ENCODE measurements at regions not wholly inside any gene's neighbourhood (a gene's known extent, or its start where the extent isn't known, plus 50 kb on each side); places are given as distances from the start of the nearest gene placed in this dataset.

GRCh38 chr15:69735121-69735520 lies 282.5 kb downstream of the RPLP1 start:
- no peak for TF ChIP-seq SP1 (IDR thresholded peaks at IDR 0.05)
- TF ChIP-seq FOXM1 (IDR thresholded peaks at IDR 0.05; ENCODE audit: borderline replicate concordance): no peak
- no peak for TF ChIP-seq LEF1 (IDR thresholded peaks at IDR 0.05; ENCODE audit: borderline replicate concordance)
- no peak for TF ChIP-seq BHLHE40 (IDR thresholded peaks at IDR 0.05; ENCODE audit: borderline replicate concordance)
- POLR2A ChIA-PET: no interaction called here
- CTCF ChIA-PET: no interaction called here
- DNase-seq (ENCODE audit: extremely low spot score): no peak

- CTCF ChIA-PET: no interaction called here
- no peak for TF ChIP-seq CTBP1 (IDR thresholded peaks at IDR 0.05; ENCODE audit: borderline replicate concordance)
- TF ChIP-seq ARNT (IDR thresholded peaks at IDR 0.05): no peak
- TF ChIP-seq SP1 (IDR thresholded peaks at IDR 0.05): no peak
- DNase-seq (ENCODE audit: extremely low spot score): no peak
- POLR2A ChIA-PET: no interaction called here
Observed at GRCh38 chr15:69736161-69736560, 283.5 kb downstream of the RPLP1 start.

- no peak for DNase-seq (ENCODE audit: extremely low spot score)
- ChIA-PET CTCF (interaction anchor here (0.5 to 0.9 kb wide), 2 partner anchors 9 to 369 kb away, joined by 3 to 4 read pairs; no protein-coding TSS in a partner anchor), POLR2A (no interaction called here)
- no peak for TF ChIP-seq ARNT (IDR thresholded peaks at IDR 0.05)
- no peak for TF ChIP-seq TARDBP (IDR thresholded peaks at IDR 0.05)
- no peak for TF ChIP-seq LEF1 (IDR thresholded peaks at IDR 0.05; ENCODE audit: borderline replicate concordance)
- no peak for TF ChIP-seq NFRKB (IDR thresholded peaks at IDR 0.05)
- TF ChIP-seq PKNOX1 (IDR thresholded peaks at IDR 0.05): no peak
- no peak for TF ChIP-seq BHLHE40 (IDR thresholded peaks at IDR 0.05; ENCODE audit: borderline replicate concordance)
- no peak for TF ChIP-seq ZNF384 (IDR thresholded peaks at IDR 0.05)
- no peak for TF ChIP-seq ELF4 (IDR thresholded peaks at IDR 0.05)
- TF ChIP-seq SP1 (IDR thresholded peaks at IDR 0.05): no peak
- TF ChIP-seq FOXA1 (IDR thresholded peaks at IDR 0.05): no peak
- TF ChIP-seq SUZ12 (IDR thresholded peaks at IDR 0.05): no peak
- TF ChIP-seq FOXM1 (IDR thresholded peaks at IDR 0.05; ENCODE audit: borderline replicate concordance): no peak
- no peak for TF ChIP-seq L3MBTL2 (conservative IDR thresholded peaks at IDR 0.05)
- TF ChIP-seq HDGF (IDR thresholded peaks at IDR 0.05; ENCODE audit: borderline replicate concordance): no peak
- TF ChIP-seq CTBP1 (IDR thresholded peaks at IDR 0.05; ENCODE audit: borderline replicate concordance): no peak
Observed at GRCh38 chr15:69737916-69738315, 285.3 kb downstream of the RPLP1 start.

GRCh38 chr15:69740684-69741083 lies 288.1 kb downstream of the RPLP1 start:
- ChIA-PET CTCF (no interaction called here), POLR2A (no interaction called here)
- DNase-seq (ENCODE audit: extremely low spot score): no peak
- no peak for TF ChIP-seq ZNF384 (IDR thresholded peaks at IDR 0.05)

- CTCF ChIA-PET: no interaction called here
- TF ChIP-seq FOXM1 (IDR thresholded peaks at IDR 0.05; ENCODE audit: borderline replicate concordance) (no peak), CTBP1 (IDR thresholded peaks at IDR 0.05; ENCODE audit: borderline replicate concordance) (no peak), ZNF384 (IDR thresholded peaks at IDR 0.05) (no peak), ARNT (IDR thresholded peaks at IDR 0.05) (no peak), BHLHE40 (IDR thresholded peaks at IDR 0.05; ENCODE audit: borderline replicate concordance) (no peak), L3MBTL2 (conservative IDR thresholded peaks at IDR 0.05) (no peak), FOXK2 (IDR thresholded peaks at IDR 0.05) (no peak), NFRKB (IDR thresholded peaks at IDR 0.05) (no peak), SUZ12 (IDR thresholded peaks at IDR 0.05) (no peak), ELF4 (IDR thresholded peaks at IDR 0.05) (no peak), TARDBP (IDR thresholded peaks at IDR 0.05) (no peak), SP1 (IDR thresholded peaks at IDR 0.05) (no peak), PKNOX1 (IDR thresholded peaks at IDR 0.05) (no peak)
- POLR2A ChIA-PET: no interaction called here
- DNase-seq (ENCODE audit: extremely low spot score): no peak
Observed at GRCh38 chr15:69742361-69742760, 289.7 kb downstream of the RPLP1 start.

GRCh38 chr15:69743091-69743490 lies 290.5 kb downstream of the RPLP1 start:
- no peak for DNase-seq (ENCODE audit: extremely low spot score)
- POLR2A ChIA-PET: no interaction called here
- CTCF ChIA-PET: interaction anchor here (0.7 kb wide), 1 partner anchor 13 kb away, joined by 3 read pairs; no protein-coding TSS in a partner anchor
- TF ChIP-seq FOXM1 (IDR thresholded peaks at IDR 0.05; ENCODE audit: borderline replicate concordance) (no peak), ELF4 (IDR thresholded peaks at IDR 0.05) (no peak)

- ChIA-PET CTCF (no interaction called here), POLR2A (no interaction called here)
- no peak for TF ChIP-seq PKNOX1 (IDR thresholded peaks at IDR 0.05)
- TF ChIP-seq ELF4 (IDR thresholded peaks at IDR 0.05): no peak
- no peak for TF ChIP-seq SP1 (IDR thresholded peaks at IDR 0.05)
- TF ChIP-seq LEF1 (IDR thresholded peaks at IDR 0.05; ENCODE audit: borderline replicate concordance): no peak
- TF ChIP-seq NFRKB (IDR thresholded peaks at IDR 0.05): no peak
- no peak for TF ChIP-seq ZNF384 (IDR thresholded peaks at IDR 0.05)
- no peak for TF ChIP-seq HDGF (IDR thresholded peaks at IDR 0.05; ENCODE audit: borderline replicate concordance)
- TF ChIP-seq ARNT (IDR thresholded peaks at IDR 0.05): no peak
- no peak for TF ChIP-seq SUZ12 (IDR thresholded peaks at IDR 0.05)
- TF ChIP-seq TARDBP (IDR thresholded peaks at IDR 0.05): no peak
- TF ChIP-seq CTBP1 (IDR thresholded peaks at IDR 0.05; ENCODE audit: borderline replicate concordance): no peak
- no peak for TF ChIP-seq FOXK2 (IDR thresholded peaks at IDR 0.05)
- TF ChIP-seq FOXA1 (IDR thresholded peaks at IDR 0.05): no peak
- no peak for TF ChIP-seq FOXM1 (IDR thresholded peaks at IDR 0.05; ENCODE audit: borderline replicate concordance)
- no peak for TF ChIP-seq L3MBTL2 (conservative IDR thresholded peaks at IDR 0.05)
- DNase-seq (ENCODE audit: extremely low spot score): no peak
Observed at GRCh38 chr15:69744391-69745162, 292.0 kb downstream of the RPLP1 start.

Data from HEK293T (cell line).